ENCODE measurements at regions not wholly inside any gene's neighbourhood (a gene's known extent, or its start where the extent isn't known, plus 50 kb on each side); places are given as distances from the start of the nearest gene placed in this dataset.

- Histone ChIP-seq H3K9ac (ENCODE audit: low read depth, low read length) (no peak overlapping the region), H4K5ac (ENCODE audit: low read depth, low read length) (no peak overlapping the region), H2AK9ac (replicated peaks; ENCODE audit: low read depth, low read length, poor library complexity) (no peak overlapping the region), H3K9me1 (ENCODE audit: insufficient read depth, low read length) (no peaks in the 10 kb centered on the region), H3K4me3 (ENCODE audit: insufficient read depth, low read depth, low read length) (no peak overlapping the region), H3K27ac (ENCODE audit: insufficient read depth, low read length) (no peak overlapping the region), H4K91ac (ENCODE audit: insufficient read depth, low read depth, low read length) (no peak overlapping the region), H3K27me3 (ENCODE audit: control insufficient read depth, insufficient read depth, low read length) (no peaks in the 10 kb centered on the region), H3K79me1 (ENCODE audit: low read depth in 1 of 2, low read length in 2 of 2) (no peaks in the 10 kb centered on the region), H4K20me1 (ENCODE audit: insufficient read depth, low read length) (no peaks in the 10 kb centered on the region), H4K8ac (ENCODE audit: low read depth in 2 of 2, low read length in 2 of 2) (no peak overlapping the region), H3K4me2 (ENCODE audit: low read depth, low read length) (no peak overlapping the region), H3K9me3 (ENCODE audit: control insufficient read depth, insufficient read depth, low read length) (no peaks in the 10 kb centered on the region), H3K14ac (replicated peaks; ENCODE audit: low read depth, low read length) (no peak overlapping the region), H3K23ac (ENCODE audit: low read depth, low read length) (no peak overlapping the region), H3K36me3 (ENCODE audit: control insufficient read depth, insufficient read depth, low read length) (no peaks in the 10 kb centered on the region), H3K4me1 (ENCODE audit: control insufficient read depth, insufficient read depth, low read length) (no peaks in the 10 kb centered on the region), H2AK5ac (ENCODE audit: low read depth, low read length) (no peak overlapping the region), H2AFZ (replicated peaks; ENCODE audit: low read length, poor library complexity) (no peak overlapping the region), H3K56ac (ENCODE audit: extremely low read depth, insufficient read depth, low read length) (no peak overlapping the region), H3K4ac (ENCODE audit: low read depth, low read length) (no peak overlapping the region), H2BK120ac (ENCODE audit: low read depth, low read length) (no peak overlapping the region), H2BK5ac (ENCODE audit: low read depth, low read length, poor library complexity, severe bottlenecking) (no peak overlapping the region), H2BK20ac (ENCODE audit: low read depth, low read length) (no peak overlapping the region), H2BK15ac (ENCODE audit: low read depth, low read length) (no peak overlapping the region), H3K18ac (ENCODE audit: low read depth, low read length) (no peak overlapping the region)
- intact Hi-C loops (cut with micrococcal nuclease) (no loop called here), in situ Hi-C loops (cut with MboI; ENCODE audit: low sequenced_read_pairs) (no loop called here), dilution Hi-C loops (cut with HindIII; ENCODE audit: low sequenced_read_pairs, unreplicated experiment) (no loop called here)
- TF ChIP-seq MAZ (IDR thresholded peaks at IDR 0.05; ENCODE audit: borderline replicate concordance, low read depth, low read length) = no peak
- no peak for TF ChIP-seq RFX5 (IDR thresholded peaks at IDR 0.05; ENCODE audit: low read depth, low read length)
- TF ChIP-seq ELK1 (IDR thresholded peaks at IDR 0.05; ENCODE audit: borderline replicate concordance, low read depth, low read length) = no peak
- no peak for TF ChIP-seq RAD21 (IDR thresholded peaks at IDR 0.05; ENCODE audit: low read length)
- TF ChIP-seq BHLHE40 (IDR thresholded peaks at IDR 0.05; ENCODE audit: low read depth, low read length) = no peak
- TF ChIP-seq MXI1 (IDR thresholded peaks at IDR 0.05; ENCODE audit: borderline replicate concordance, low read depth, low read length) = no peak
- TF ChIP-seq RCOR1 (IDR thresholded peaks at IDR 0.05; ENCODE audit: insufficient replicate concordance, low read length) = no peak
- CTCF ChIA-PET = no interaction called here
- no TSS peak for BruUV-seq (replicated peaks)
- no CpG with 5 or more reads among the region's 4 CpGs for WGBS, 2 experiments (ENCODE audit: extremely low coverage in 2 of 2, insufficient read length in 1 of 2)
- DNase-seq = no peak
- POLR2A ChIA-PET (ENCODE audit: unreplicated experiment) = no interaction called here
- ATAC-seq (ENCODE audit: low read depth) = no peak
These were observed 218.2 kb downstream of the JRKL start for GRCh38 chr11:96607864-96608558.

Data from IMR-90 (cell line).